GM18861 (cell line): ENCODE measurements at regions not wholly inside any gene's neighbourhood (a gene's known extent, or its start where the extent isn't known, plus 50 kb on each side); places are given as distances from the start of the nearest gene placed in this dataset.

Experiments
- ATAC-seq: cut with Tn5 transposase; IDR thresholded peaks from one replicate; pipeline ENCODE4 v1.9.1; 2021; ENCODE audit not compliant: unreplicated experiment

GRCh38 chr20:39855799-39856198 lies 833.2 kb downstream of the MAFB start:
- no peak for ATAC-seq

- ATAC-seq, result no peak
Observed at GRCh38 chr20:39855056-39855455, 834.0 kb downstream of the MAFB start.

GRCh38 chr20:39853636-39854035 lies 835.4 kb downstream of the MAFB start:
- ATAC-seq, result peak; percentile 91

GRCh38 chr20:39853050-39853449 lies 836.0 kb downstream of the MAFB start:
- ATAC-seq, result no peak

GRCh38 chr20:39851459-39851858 lies 837.6 kb downstream of the MAFB start:
- no peak for ATAC-seq

GRCh38 chr20:39850821-39851330 lies 838.2 kb downstream of the MAFB start:
- ATAC-seq, result no peak

- no peak for ATAC-seq
Observed at GRCh38 chr20:39850246-39850645, 838.8 kb downstream of the MAFB start.

- no peak for ATAC-seq
Observed at GRCh38 chr20:39849664-39850063, 839.4 kb downstream of the MAFB start.

- no peak for ATAC-seq
Observed at GRCh38 chr20:39849171-39849570, 839.9 kb downstream of the MAFB start.

- no peak for ATAC-seq
Observed at GRCh38 chr20:39839399-39840119, 849.5 kb downstream of the MAFB start.

GRCh38 chr20:39837561-39837960 lies 851.5 kb downstream of the MAFB start:
- ATAC-seq, result no peak

GRCh38 chr20:39835130-39835842 lies 853.8 kb downstream of the MAFB start:
- ATAC-seq, result no peak

- no peak for ATAC-seq
Observed at GRCh38 chr20:39830903-39831302, 858.1 kb downstream of the MAFB start.

- ATAC-seq, result peak; percentile 81
Observed at GRCh38 chr20:39829661-39830060, 859.4 kb downstream of the MAFB start.

GRCh38 chr20:39829256-39829655 lies 859.8 kb downstream of the MAFB start:
- no peak for ATAC-seq

GRCh38 chr20:39825950-39826349 lies 863.1 kb downstream of the MAFB start:
- peak; percentile 57 for ATAC-seq

- ATAC-seq, result no peak
Observed at GRCh38 chr20:39825524-39825923, 863.4 kb downstream of the DHX35 start.

- no peak for ATAC-seq
Observed at GRCh38 chr20:39823224-39823623, 861.1 kb downstream of the DHX35 start.

- no peak for ATAC-seq
Observed at GRCh38 chr20:39822667-39823066, 860.5 kb downstream of the DHX35 start.

- ATAC-seq, result no peak
Observed at GRCh38 chr20:39813190-39813829, 851.2 kb downstream of the DHX35 start.

- no peak for ATAC-seq
Observed at GRCh38 chr20:39812116-39812515, 850.0 kb downstream of the DHX35 start.

- no peak for ATAC-seq
Observed at GRCh38 chr20:39810309-39810708, 848.2 kb downstream of the DHX35 start.
